ENCODE measurements at regions not wholly inside any gene's neighbourhood (a gene's known extent, or its start where the extent isn't known, plus 50 kb on each side); places are given as distances from the start of the nearest gene placed in this dataset.
"Not testable (repeated sequence)": the region's sequence is repeated elsewhere in the genome, so short reads cannot be mapped to it uniquely, and the experiment has no call there.

GRCh38 chr21:28032652-28033051 is 960.0 kb downstream of the LTN1 start:
- not testable (repeated sequence) for DNase-seq

DNA sequence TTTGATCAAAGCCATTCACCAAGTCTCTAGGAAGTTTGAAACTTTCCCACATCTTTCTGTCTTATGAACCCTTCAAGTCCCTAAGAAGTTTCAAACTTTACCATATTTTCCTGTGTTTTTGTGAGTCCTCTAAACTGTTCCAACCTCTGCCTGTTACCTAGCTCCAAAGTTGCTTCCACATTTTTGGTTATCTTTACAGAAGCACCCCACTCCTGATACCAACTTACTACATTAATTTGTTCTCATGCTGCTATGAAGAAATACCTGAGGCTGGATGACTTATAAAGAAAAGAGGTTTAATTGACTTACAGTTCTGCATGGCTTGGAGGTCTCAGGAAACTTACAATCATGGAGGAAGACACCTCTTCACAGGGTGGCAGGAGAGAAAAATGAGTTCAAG is 961.6 kb downstream of the LTN1 start:
- DNase-seq = not testable (repeated sequence)

DNA sequence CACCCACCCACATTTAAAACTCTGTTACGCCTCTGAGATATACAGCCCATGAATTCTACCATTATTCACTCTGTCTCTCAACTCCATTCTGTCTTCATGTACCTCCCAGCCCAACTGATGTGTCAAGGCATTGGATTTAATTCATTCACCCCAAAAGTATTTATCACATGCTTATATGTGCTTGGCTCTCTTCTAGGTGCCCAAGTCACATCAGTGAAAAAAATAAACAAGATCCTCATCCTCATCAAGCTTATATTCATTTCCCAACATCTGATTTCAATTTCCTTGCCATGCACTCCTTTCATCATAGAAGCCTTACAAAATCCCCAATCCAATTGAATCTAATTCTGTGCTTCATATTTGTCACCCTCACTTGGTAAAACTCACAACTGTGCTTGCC is 967.6 kb downstream of the LTN1 start:
- no peak for DNase-seq

DNA sequence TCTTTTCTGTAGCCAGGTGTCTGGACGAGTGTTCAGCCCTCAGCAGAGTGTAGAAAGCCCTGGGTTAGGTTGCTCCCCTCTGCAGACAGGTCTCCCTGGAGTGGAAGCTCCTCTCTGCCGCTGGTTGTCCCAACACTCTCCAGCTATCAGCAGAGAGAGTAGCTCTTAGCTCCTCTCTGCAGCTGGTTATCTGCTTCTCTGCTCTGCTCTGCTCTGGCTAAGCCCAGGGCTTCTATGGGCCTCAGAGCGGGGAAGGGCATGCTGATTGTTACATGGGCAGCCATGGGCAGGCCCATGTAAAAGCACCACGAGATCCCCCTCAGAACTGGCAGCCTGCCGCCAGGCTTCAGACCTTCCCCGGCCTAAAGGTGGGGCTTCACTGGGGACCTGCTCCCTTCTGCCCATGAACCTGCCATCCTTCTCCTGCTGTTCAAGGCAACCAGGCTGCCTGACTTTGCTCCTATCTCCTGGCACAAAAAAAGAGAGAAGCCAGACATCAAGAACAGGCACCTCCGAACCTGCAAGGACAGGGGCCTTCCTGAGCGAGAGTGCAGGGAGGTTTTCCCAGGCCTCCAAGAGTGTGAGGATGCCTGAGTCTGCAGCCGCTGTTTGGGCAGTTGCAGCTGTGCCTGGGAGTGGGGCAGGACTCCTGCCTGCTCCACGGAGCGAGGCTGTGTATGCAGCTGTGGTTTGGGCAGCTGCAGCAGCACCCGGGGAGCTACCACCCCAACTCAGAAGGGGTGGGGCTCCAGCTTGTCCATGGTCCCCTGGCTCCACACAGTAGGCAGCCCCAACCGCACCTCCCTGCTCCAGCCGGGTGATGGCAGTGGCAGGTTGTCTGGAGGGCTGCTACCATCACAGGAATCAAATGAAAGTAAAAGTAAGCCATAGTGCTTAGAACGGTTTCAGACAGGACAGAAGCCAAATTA is 973.7 kb downstream of the LTN1 start:
- DNase-seq = no peak

DNA sequence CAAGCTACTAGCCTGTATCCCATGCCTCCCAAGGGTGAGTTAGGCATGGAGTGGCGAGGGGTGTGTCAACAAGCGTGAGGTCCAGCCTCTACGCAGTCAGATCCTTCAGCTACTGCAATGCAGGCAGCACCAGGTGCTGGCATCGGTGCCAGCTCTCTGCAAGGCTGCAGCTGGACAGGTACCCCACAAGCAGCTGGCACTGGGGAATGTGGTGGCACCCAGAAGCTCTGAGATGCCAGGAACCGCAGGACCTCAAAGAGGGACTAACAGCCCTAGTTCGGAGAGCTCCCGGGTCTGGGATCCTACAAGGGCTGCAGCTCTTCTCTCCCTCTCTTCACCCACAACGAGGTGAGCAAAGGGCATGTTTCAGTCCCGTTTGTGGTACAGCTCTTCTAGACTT is 974.5 kb downstream of the LTN1 start:
- DNase-seq = no peak

DNA sequence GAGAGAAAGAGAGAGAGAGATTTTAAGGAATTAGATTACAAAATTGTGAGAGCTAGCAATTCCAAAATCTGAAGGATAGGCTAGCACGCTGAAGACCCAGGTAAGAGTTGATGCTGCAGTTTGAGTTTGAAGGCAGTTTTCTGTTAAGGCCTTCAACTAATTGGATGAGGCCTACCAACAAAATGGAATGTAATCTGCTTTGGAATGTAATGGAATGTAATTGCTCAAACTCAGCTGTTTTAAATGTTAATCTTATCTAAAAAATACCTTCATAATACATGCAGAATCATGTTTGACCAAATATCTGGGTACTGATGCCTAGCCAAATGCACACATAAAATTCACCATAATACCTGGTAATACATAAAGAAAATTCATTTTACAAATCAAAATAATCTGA is 976.1 kb downstream of the LTN1 start:
- DNase-seq = no peak

GRCh38 chr21:28013123-28013522 is 979.6 kb downstream of the LTN1 start:
- DNase-seq = not testable (repeated sequence)

DNA sequence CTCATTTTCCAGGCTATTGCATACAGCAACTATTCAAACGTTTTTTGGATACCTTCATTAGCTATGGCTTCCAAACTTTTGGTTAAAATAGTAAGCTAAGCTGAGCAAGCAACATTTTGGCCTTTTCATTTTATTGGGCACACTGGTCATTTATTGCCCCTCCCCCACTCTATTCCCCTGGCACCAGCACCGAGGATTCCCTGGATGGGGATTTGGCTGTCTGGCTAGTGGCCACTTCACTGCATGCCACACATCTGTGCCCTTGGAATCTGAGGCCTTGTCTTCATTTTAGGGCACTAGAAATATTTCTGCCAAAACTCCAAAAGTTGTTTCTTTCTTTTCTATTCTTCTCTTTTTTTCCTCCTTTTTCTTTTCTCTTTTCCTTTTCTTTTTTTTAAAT is 980.7 kb downstream of the LTN1 start:
- not testable (repeated sequence) for DNase-seq

GRCh38 chr21:28008245-28008644 is 984.4 kb downstream of the LTN1 start:
- not testable (repeated sequence) for DNase-seq

GRCh38 chr21:28003627-28004026 is 989.0 kb downstream of the LTN1 start:
- DNase-seq = not testable (repeated sequence)

DNA sequence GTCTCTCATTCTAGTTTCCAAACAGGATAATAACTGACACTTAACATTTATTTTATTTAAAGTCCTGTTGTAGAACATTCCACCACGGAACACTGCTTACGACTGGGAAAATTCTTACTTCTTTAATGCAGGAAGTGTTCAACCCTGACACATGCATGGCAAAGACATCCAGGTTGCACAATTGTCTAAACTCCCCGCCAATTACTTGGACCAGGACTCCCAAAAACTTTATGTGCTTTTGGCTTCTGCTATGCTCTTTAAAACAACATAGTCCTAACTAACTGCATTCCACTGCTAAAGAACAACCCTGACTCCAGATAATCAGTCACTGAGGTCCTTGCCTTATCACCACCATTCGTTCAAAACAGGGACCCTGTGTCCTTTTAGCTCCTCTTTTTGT is 995.8 kb downstream of the LTN1 start:
- not testable (repeated sequence) for DNase-seq

- not testable (repeated sequence) for DNase-seq
These were observed 1007.9 kb downstream of the LTN1 start for GRCh38 chr21:27984663-27985325.

GRCh38 chr21:27979446-27979845 is 1012.6 kb upstream of the ADAMTS5 start:
- DNase-seq = not testable (repeated sequence)

DNA sequence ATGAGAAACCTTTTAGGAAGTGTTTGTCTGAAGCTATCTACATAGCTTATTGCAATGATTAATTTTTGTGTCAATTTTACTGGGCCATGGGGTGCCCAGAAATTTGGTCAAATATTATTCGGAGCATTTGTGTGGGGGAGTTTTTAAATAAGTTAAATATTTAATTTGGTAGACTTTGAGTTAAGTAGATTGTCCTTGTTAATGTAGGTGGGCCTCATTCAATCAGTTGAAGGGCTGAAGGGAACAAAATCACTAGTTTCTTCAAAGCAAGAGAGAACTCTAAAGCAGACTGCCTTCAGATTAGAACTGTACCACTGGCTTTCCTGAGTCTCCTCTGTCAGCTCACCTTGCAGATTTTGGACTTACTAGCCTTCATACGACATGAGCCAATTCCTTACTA is 1008.6 kb upstream of the ADAMTS5 start:
- DNase-seq = no peak

DNA sequence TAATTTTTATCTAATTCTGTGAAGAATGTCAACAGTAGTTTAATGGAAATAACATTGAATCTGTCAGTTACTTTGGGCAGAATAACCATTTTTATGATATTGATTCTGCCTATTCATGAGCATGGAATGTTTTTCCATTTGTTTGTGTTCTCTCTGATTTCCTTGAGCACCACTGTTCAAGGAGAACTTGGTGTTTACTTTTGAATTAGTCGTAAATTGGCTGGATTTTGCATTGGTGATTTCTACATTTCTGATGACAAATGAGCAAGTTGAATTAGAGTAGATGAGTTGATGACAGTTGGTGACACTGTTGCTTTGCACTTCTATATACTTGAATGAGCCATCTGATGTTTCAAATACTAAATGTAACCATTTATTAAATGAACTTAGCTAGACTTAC is 1007.3 kb upstream of the ADAMTS5 start:
- DNase-seq = not testable (repeated sequence)

DNA sequence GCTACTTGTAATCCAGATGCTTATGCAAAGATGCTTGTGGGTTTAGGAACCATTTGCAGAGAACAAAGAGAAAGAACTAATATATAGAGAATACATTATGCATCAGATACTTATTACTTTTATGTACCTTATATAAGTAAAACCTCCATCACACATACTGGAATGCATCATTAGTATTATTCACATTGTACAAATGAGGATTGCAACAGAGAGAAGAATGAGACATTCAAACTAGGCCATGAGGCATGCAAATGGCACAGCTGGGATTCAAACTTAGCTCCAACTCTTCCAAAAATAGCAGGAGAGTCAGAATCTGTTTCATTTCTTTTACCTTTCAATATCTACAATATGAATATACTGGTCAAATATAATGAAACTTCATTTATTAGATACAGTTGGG is 1001.4 kb upstream of the ADAMTS5 start:
- DNase-seq = not testable (repeated sequence)

GRCh38 chr21:27954543-27955165 is 987.8 kb upstream of the ADAMTS5 start:
- no peak for DNase-seq

DNA sequence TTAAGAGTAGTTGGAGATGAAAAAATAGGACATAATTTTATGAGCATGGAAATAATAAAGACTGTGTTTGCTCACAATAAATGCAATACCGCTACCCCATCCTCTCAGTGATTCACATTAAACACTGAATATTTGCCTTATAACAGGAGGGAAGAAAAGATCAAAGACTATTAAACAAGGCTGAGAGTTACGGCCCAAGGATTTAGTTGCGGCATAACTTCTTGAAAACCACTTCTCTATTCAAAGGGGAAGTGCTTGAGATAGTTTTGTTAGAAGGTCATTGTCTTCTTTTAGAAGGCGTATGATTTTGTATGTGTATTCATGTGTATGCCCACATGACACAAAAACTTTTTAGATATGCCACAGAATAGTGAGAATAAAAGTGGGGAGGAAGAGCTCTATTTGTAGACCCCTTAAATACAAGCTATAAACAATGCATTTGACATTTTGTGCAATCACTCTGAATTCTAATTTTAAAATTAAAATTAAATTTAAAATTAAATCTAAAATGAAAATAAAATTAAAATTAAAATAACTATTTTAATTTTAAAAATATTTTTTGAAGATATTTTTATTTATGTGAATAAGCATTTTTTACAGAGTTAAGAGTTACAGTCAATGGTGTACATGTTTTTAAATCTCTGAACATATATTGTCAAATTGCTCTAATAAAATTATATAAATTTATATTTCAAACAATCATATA is 986.6 kb upstream of the ADAMTS5 start:
- DNase-seq = no peak

GRCh38 chr21:27949093-27949492 is 982.2 kb upstream of the ADAMTS5 start:
- DNase-seq = not testable (repeated sequence)

DNA sequence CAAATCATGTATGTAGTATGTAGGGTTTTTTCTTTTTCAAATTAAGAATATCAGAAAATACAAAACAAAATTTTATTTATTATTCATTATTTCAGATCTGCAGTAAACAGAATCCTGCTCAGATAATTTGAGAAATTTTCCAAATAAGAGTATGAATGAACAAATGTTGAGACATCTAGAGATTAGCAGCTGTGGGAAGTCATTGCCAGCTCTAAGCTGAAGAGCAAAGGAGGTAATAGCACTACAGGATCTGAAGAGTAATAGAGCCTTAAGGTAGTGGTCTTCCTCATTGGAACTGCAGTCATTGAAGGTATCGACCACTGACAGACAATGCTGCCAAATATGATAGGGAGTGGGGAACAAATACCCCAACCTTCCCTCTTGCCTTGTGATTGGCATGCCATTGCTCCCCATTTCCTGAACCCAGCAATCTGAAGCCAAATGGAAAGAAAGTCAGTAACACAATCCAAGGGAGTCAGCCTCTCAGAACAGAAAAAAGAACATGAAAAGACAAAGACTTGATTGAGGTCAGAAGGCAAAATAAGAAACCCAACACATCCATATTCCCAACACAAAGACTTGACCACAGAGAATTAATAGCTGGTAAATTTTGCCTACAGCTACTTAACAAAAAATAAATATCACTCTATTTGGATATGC is 963.4 kb upstream of the ADAMTS5 start:
- DNase-seq = not testable (repeated sequence)

- DNase-seq = not testable (repeated sequence)
These were observed 962.3 kb upstream of the ADAMTS5 start for GRCh38 chr21:27929179-27929578.

DNA sequence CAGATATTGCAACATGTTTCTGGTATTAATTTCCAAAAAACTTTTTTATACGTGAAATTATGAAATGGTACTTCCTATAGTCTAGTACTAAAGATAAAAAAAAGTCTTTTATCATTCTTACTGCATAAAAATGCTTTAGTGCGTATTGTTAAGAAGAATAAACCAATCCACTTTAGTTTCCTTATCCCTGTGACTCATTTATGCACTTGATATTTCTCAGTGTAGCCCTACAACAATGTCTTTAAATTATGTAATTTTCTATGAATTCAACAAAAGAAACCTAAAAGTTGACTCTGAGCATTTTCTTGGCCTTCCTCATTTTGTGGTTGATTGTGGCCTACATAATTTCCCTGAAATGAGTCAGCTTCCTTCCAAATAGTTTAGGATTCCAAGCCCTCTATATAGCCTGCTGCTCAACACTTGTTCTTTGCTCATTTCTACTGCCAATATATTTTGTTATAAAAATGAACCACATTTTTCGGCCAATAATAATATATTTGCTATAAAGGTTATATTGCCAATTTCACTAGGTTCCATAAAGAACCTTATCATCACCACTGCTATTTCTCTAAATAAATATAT is 961.7 kb upstream of the ADAMTS5 start:
- not testable (repeated sequence) for DNase-seq
